Pancreas (tissue), 10 donors: ENCODE measurements at regions not wholly inside any gene's neighbourhood (a gene's known extent, or its start where the extent isn't known, plus 50 kb on each side); places are given as distances from the start of the nearest gene placed in this dataset.

Experiments
- ATAC-seq, 4 donors: fragments of 200-7000 bp; cut with Tn5 transposase; one replicate each; pipeline versions ENCODE4 v1.8.0 to v1.9.1; 2020; ENCODE audit warnings: mild to moderate bottlenecking in 4 of 4, moderate library complexity in 4 of 4
- DNase-seq, 6 donors: peaks; one replicate each; pipeline ENCODE4 v3.0.0-alpha.2; 2020
- FAIRE-seq: peaks from 2 replicates; lab custom pipeline; 2012; peaks lifted over from hg19 to GRCh38; lab: Jason Lieb, UNC
- H3K27ac ChIP-seq, 4 donors: fragments of 200-600 bp; sonication (generic); 1 replicate in 3 of 4; 2 replicates in 1 of 4; pipeline versions ENCODE4 v1.5.0 to v1.8.0; 2020
- H3K27me3 ChIP-seq, 4 donors: fragments of 200-600 bp; one replicate each; pipeline ENCODE4 v1.8.0; 2021
- H3K36me3 ChIP-seq, 3 donors: fragments of 200-600 bp; sonication (generic) in 1 of 3; one replicate each; pipeline versions ENCODE4 v1.5.0 to v1.8.0; 2020 to 2021
- H3K4me1 ChIP-seq, 3 donors: fragments of 200-600 bp; one replicate each; pipeline ENCODE4 v1.8.0; 2021
- H3K4me3 ChIP-seq, 4 donors: fragments of 200-600 bp; sonication (generic) in 2 of 4; one replicate each; pipeline versions ENCODE4 v1.5.0 to v1.8.0; 2020 to 2021
- H3K9me3 ChIP-seq, 4 donors: fragments of 200-600 bp; one replicate each; pipeline ENCODE4 v1.8.0; 2021
- CTCF ChIP-seq, 4 donors: fragments of 200-600 bp; sonication (generic) in 3 of 4; IDR thresholded peaks; one replicate each; pipeline versions ENCODE4 v1.5.0 to v1.8.0; 2021; ENCODE audit warnings: antibody characterized with exemption in 4 of 4
- WGBS, 2 donors: extraction: QIAGEN DNeasy Blood & Tissue Kit; methylation state at CpG; one replicate each; pipeline ENCODE4 v1.1.7; 2013; 5-methylcytosine and 5-hydroxymethylcytosine counted together
- intact Hi-C, 3 donors: fragments of 100-400 bp; cut with DNase I; formaldehyde crosslinking; loops; one replicate each; pipeline versions ENCODE4 v1.11.1 to v1.14.2; 2022
- donor health status: healthy with polysubstance abuse.
- donor health status: DM: no; HTN: no; CAD: no; lungs with moderate emphysema.
- donor health status: DM: no; HTN: no; CAD: no.
- donor health status: control.
- donor health status: control.
- donor health status: Bipolar disorder and iron deficiency.
- donor health status: DM: yes; HTN: yes; CAD: no.
- donor health status: DM: no; HTN: no; CAD: no.
- donor health status: DM: no; HTN: no; CAD: no.
- donor health status: DM: yes; HTN: yes; CAD: no.

DNA sequence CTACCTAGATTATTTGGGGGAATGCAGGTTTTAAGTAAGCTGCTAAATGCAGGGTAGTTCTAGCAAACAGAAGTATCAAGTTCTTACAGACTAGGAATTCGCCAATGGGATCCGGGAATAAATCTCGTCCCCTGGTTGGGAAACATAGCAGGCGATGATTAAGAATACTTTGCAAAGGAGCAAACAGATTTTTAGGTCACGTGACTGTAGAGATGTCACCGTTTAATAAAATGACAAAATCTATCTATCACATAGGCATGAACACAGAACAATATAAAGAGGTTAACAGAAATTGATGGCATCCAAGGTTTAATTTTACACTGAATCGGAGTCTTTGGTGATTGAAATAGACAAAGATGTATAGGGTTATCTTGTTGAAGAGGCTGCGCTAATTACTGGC, 664.1 kb downstream of the BCL11A start:
- Histone ChIP-seq H3K4me3 (no peak overlapping the region), H3K27ac (no peak overlapping the region), H3K4me1 (no peaks in the 10 kb centered on the region), H3K9me3 (no peaks in the 10 kb centered on the region), H3K36me3 (no peaks in the 10 kb centered on the region), H3K27me3 (no peaks in the 10 kb centered on the region)
- FAIRE-seq (no peak), DNase-seq (no peak), ATAC-seq (no peak)
- intact Hi-C loops = no loop called here
- 96 to 97% methylated on average over 8 of the region's 8 CpGs for WGBS, 2 donors
- TF ChIP-seq CTCF (IDR thresholded peaks at IDR 0.05) = no peak

DNA sequence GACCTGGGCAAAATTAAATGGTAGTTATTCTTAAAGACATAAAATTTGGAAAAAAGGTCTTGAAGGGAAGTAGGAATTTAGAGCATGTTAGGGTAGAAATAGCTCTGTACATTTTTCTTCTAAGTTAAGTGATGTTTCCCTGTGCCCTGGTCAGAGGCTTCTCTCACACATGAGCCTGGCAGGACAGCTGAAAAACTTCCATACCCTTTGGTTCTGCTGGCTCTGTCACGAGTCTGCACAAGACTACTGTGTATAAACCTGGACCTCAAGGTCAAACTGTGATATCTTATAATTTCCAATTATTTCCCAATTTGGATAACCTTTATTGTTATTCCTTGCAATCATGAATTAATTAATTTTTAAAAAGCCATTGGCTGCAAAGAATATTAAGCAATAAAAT, 664.7 kb downstream of the BCL11A start:
- TF ChIP-seq CTCF (IDR thresholded peaks at IDR 0.05) = no peak
- H3K4me1 ChIP-seq = no peaks in the 10 kb centered on the region
- H3K9me3 ChIP-seq = no peaks in the 10 kb centered on the region
- ATAC-seq = peak in 2 of 4 donors; percentile 50 to 70
- no peak overlapping the region for H3K4me3 ChIP-seq
- no peak for DNase-seq
- WGBS, 2 donors = 14 to 31% methylated on average over 1 of the region's 1 CpG
- intact Hi-C loops = no loop called here
- no peaks in the 10 kb centered on the region for H3K36me3 ChIP-seq
- FAIRE-seq = no peak
- H3K27ac ChIP-seq = no peak overlapping the region
- no peaks in the 10 kb centered on the region for H3K27me3 ChIP-seq

DNA sequence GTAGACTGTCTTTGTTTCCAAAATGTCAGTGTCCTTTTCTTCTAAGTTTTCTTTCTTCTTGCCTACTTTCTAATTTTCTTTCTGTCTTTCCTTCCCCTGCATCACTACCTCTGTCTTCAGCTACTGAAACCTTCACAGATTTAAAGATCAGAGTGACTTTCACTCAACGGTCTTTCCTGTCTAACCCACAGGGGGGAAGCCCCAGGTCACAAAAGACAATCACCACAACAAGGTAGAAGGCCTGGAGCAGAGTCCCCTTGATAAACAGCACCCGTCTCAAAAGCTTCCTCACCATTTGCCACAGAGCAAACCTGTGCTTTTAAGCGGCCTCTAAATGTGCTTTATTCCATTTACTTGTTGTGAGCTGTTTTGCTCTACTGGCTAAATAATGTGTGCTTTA, 665.4 kb downstream of the BCL11A start:
- intact Hi-C loops = no loop called here
- no peaks in the 10 kb centered on the region for H3K4me1 ChIP-seq
- no peak overlapping the region for H3K4me3 ChIP-seq
- H3K36me3 ChIP-seq = no peaks in the 10 kb centered on the region
- TF ChIP-seq CTCF (IDR thresholded peaks at IDR 0.05) = no peak
- 67 to 77% methylated on average over 3 of the region's 3 CpGs for WGBS, 2 donors
- no peak overlapping the region for H3K27ac ChIP-seq
- DNase-seq (no peak), FAIRE-seq (no peak), ATAC-seq (peak in 2 of 4 donors; percentile 14 to 22)
- no peaks in the 10 kb centered on the region for H3K9me3 ChIP-seq
- H3K27me3 ChIP-seq = no peaks in the 10 kb centered on the region

DNA sequence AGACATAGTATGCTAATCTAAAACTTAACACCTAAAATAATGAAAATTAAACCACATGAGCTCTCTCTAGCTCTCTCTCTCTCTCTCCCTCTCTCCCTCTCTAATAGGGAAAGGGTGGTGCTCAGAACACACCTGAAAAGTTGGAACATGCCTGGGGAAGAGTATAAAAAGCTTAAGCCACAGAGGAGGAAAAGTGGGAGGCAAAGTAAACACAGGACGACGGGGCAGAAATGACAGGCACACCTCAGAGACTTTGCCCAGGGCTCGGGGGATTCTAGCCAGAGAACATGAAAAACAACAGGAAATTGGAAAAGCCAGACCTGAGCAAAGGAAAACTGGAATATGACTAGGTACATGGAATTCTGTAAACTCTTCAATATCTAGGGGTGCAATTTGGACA, 666.1 kb downstream of the BCL11A start:
- intact Hi-C loops = no loop called here
- H3K36me3 ChIP-seq = no peaks in the 10 kb centered on the region
- no peak for DNase-seq
- no peaks in the 10 kb centered on the region for H3K4me1 ChIP-seq
- no peaks in the 10 kb centered on the region for H3K9me3 ChIP-seq
- 15 to 22% methylated on average over 3 of the region's 3 CpGs for WGBS, 2 donors
- no peak for FAIRE-seq
- no peaks in the 10 kb centered on the region for H3K27me3 ChIP-seq
- peak in 2 of 4 donors; percentile 9 to 19 for ATAC-seq
- no peak overlapping the region for H3K4me3 ChIP-seq
- no peak overlapping the region for H3K27ac ChIP-seq
- no peak for TF ChIP-seq CTCF (IDR thresholded peaks at IDR 0.05)

- no peaks in the 10 kb centered on the region for H3K9me3 ChIP-seq
- ATAC-seq (no peak), DNase-seq (no peak), FAIRE-seq (no peak)
- 95 to 97% methylated on average over 3 of the region's 3 CpGs for WGBS, 2 donors
- no peak overlapping the region for H3K27ac ChIP-seq
- no peak for TF ChIP-seq CTCF (IDR thresholded peaks at IDR 0.05)
- no peak overlapping the region for H3K4me3 ChIP-seq
- intact Hi-C loops = no loop called here
- no peaks in the 10 kb centered on the region for H3K4me1 ChIP-seq
- no peaks in the 10 kb centered on the region for H3K27me3 ChIP-seq
- H3K36me3 ChIP-seq = no peaks in the 10 kb centered on the region
Observed at GRCh38 chr2:59886759-59887158, 666.7 kb downstream of the BCL11A start.
